Natural killer cell (primary cell): ENCODE measurements at regions not wholly inside any gene's neighbourhood (a gene's known extent, or its start where the extent isn't known, plus 50 kb on each side); places are given as distances from the start of the nearest gene placed in this dataset.
"Not testable (repeated sequence)": the region's sequence is repeated elsewhere in the genome, so short reads cannot be mapped to it uniquely, and the experiment has no call there.

Experiments used
- ATAC-seq, 3 donors: fragments of 150-1000 bp in 2 of 3; fragments of 200-7000 bp in 1 of 3; cut with Tn5 transposase; 1 replicate in 1 of 3; 2 replicates in 2 of 3; pipeline ENCODE4 v1.10.0; 2021; ENCODE audit warnings: mild to moderate bottlenecking in 2 of 3, moderate library complexity in 2 of 3
- DNase-seq, 2 donors: peaks; one replicate each; pipeline versions ENCODE4 v3.0.0 to v3.0.0-alpha.2; 2013 to 2021; ENCODE audit warnings: mixed read lengths in 1 of 2
- H3K27ac ChIP-seq: one replicate; pipeline ENCODE4 v1.5.1; 2013; ENCODE audit warnings: mild to moderate bottlenecking, low read length
- H3K27me3 ChIP-seq: one replicate; pipeline ENCODE4 v1.6.1; 2013; ENCODE audit warnings: low read length; ENCODE audit not compliant: control insufficient read depth, insufficient read depth
- H3K36me3 ChIP-seq: one replicate; pipeline ENCODE4 v1.6.1; 2013; ENCODE audit warnings: low read length; ENCODE audit not compliant: control insufficient read depth, insufficient read depth
- H3K4me1 ChIP-seq: one replicate; pipeline ENCODE4 v1.6.1; 2013; ENCODE audit warnings: low read length; ENCODE audit not compliant: control insufficient read depth, insufficient read depth
- H3K4me3 ChIP-seq: one replicate; pipeline ENCODE4 v1.5.1; 2013; ENCODE audit warnings: low read length
- H3K9me3 ChIP-seq: one replicate; pipeline ENCODE4 v1.6.1; 2013; ENCODE audit warnings: low read length; ENCODE audit not compliant: control insufficient read depth, insufficient read depth
- H3K27ac Mint-ChIP-seq, 2 donors: one replicate each; pipeline ENCODE4 v1.8.0; 2022; ENCODE audit warnings: mild to moderate bottlenecking in 2 of 2, mixed read lengths in 2 of 2, moderate library complexity in 1 of 2
- H3K27me3 Mint-ChIP-seq, 2 donors: one replicate each; pipeline ENCODE4 v1.8.0; 2022; ENCODE audit warnings: low read depth in 2 of 2, mixed read lengths in 2 of 2
- H3K36me3 Mint-ChIP-seq: one replicate; pipeline ENCODE4 v1.8.0; 2022; ENCODE audit warnings: mixed read lengths
- H3K4me1 Mint-ChIP-seq, 2 donors: one replicate each; pipeline ENCODE4 v1.8.0; 2022; ENCODE audit warnings: mixed read lengths in 2 of 2
- H3K4me3 Mint-ChIP-seq: one replicate; pipeline ENCODE4 v1.8.0; 2022; ENCODE audit warnings: mild to moderate bottlenecking, moderate library complexity, mixed read lengths
- H3K9me3 Mint-ChIP-seq, 2 donors: one replicate each; pipeline ENCODE4 v1.8.0; 2022; ENCODE audit warnings: mixed read lengths in 2 of 2
- CTCF ChIP-seq: fragments of 200-600 bp; IDR thresholded peaks from one replicate; pipeline ENCODE4 v1.8.0; 2022; ENCODE audit warnings: antibody characterized with exemption
- WGBS: methylation state at CpG from one replicate; pipeline ENCODE4 v1.1.7; 2013; ENCODE audit warnings: missing lambda C conversion rate; ENCODE audit not compliant: insufficient coverage; 5-methylcytosine and 5-hydroxymethylcytosine counted together
- intact Hi-C: fragments of 100-400 bp; cut with micrococcal nuclease; formaldehyde crosslinking; loops from one replicate; pipeline ENCODE4 v1.14.2; 2022

GRCh38 chr1:217133958-217134856 lies 411.0 kb upstream of the ESRRG start:
- Mint-ChIP-seq H3K4me1 (no peaks in the 10 kb centered on the region), H3K9me3 (peaks cover 10 to 11% of the 10 kb centered on the region in 2 donors), H3K27me3 (peaks cover 31 to 38% of the 10 kb centered on the region in 2 donors), H3K27ac (no peak overlapping the region), H3K36me3 (no peaks in the 10 kb centered on the region), H3K4me3 (no peak overlapping the region)
- peaks cover 5% of the 10 kb centered on the region for H3K9me3 ChIP-seq
- H3K4me3 ChIP-seq: no peak overlapping the region
- 4% methylated on average over 53 of the region's 53 CpGs for WGBS
- H3K4me1 ChIP-seq: no peaks in the 10 kb centered on the region
- H3K27me3 ChIP-seq: peaks cover 33% of the 10 kb centered on the region
- DNase-seq: no peak
- no peak for TF ChIP-seq CTCF
- no peak for ATAC-seq
- H3K36me3 ChIP-seq: no peaks in the 10 kb centered on the region
- no peak overlapping the region for H3K27ac ChIP-seq
- intact Hi-C loops: no loop called here

- Mint-ChIP-seq H3K27ac (no peak overlapping the region), H3K36me3 (no peaks in the 10 kb centered on the region), H3K4me3 (no peak overlapping the region), H3K27me3 (peaks cover 20 to 29% of the 10 kb centered on the region in 2 donors), H3K4me1 (no peaks in the 10 kb centered on the region), H3K9me3 (peaks cover 7 to 9% of the 10 kb centered on the region in 2 donors)
- H3K4me3 ChIP-seq: no peak overlapping the region
- 64% methylated on average over 20 of the region's 20 CpGs for WGBS
- H3K9me3 ChIP-seq: peaks cover 3% of the 10 kb centered on the region
- no peaks in the 10 kb centered on the region for H3K36me3 ChIP-seq
- DNase-seq: no peak
- no peak for TF ChIP-seq CTCF
- no peaks in the 10 kb centered on the region for H3K4me1 ChIP-seq
- peaks cover 23% of the 10 kb centered on the region for H3K27me3 ChIP-seq
- intact Hi-C loops: no loop called here
- H3K27ac ChIP-seq: no peak overlapping the region
- ATAC-seq: no peak
Observed at GRCh38 chr1:217133092-217133491, 409.9 kb upstream of the ESRRG start.

GRCh38 chr1:217123340-217123739 lies 400.1 kb upstream of the ESRRG start:
- H3K27me3 ChIP-seq, H3K4me3 Mint-ChIP-seq, H3K27ac Mint-ChIP-seq, H3K4me1 ChIP-seq, H3K9me3 ChIP-seq, H3K27ac ChIP-seq, H3K36me3 Mint-ChIP-seq, H3K4me1 Mint-ChIP-seq, intact Hi-C loops, H3K36me3 ChIP-seq, H3K27me3 Mint-ChIP-seq, DNase-seq, ATAC-seq, H3K4me3 ChIP-seq: not testable (repeated sequence)
- no CpG with 5 or more reads among the region's 1 CpG for WGBS
- peaks cover 7 to 16% of the 10 kb centered on the region in 2 donors for H3K9me3 Mint-ChIP-seq

GRCh38 chr1:217117973-217118465 lies 394.8 kb upstream of the ESRRG start:
- Mint-ChIP-seq H3K4me1 (no peaks in the 10 kb centered on the region), H3K27ac (no peak overlapping the region), H3K4me3 (no peak overlapping the region), H3K27me3 (no peaks in the 10 kb centered on the region), H3K36me3 (no peaks in the 10 kb centered on the region), H3K9me3 (peaks cover 13 to 15% of the 10 kb centered on the region in 2 donors)
- intact Hi-C loops: no loop called here
- no peaks in the 10 kb centered on the region for H3K9me3 ChIP-seq
- no peak for TF ChIP-seq CTCF
- ATAC-seq (no peak), DNase-seq (no peak)
- H3K36me3 ChIP-seq: no peaks in the 10 kb centered on the region
- H3K4me3 ChIP-seq: no peak overlapping the region
- no peaks in the 10 kb centered on the region for H3K4me1 ChIP-seq
- no peak overlapping the region for H3K27ac ChIP-seq
- no peaks in the 10 kb centered on the region for H3K27me3 ChIP-seq
